ENCODE measurements at regions not wholly inside any gene's neighbourhood (a gene's known extent, or its start where the extent isn't known, plus 50 kb on each side); places are given as distances from the start of the nearest gene placed in this dataset.

DNA sequence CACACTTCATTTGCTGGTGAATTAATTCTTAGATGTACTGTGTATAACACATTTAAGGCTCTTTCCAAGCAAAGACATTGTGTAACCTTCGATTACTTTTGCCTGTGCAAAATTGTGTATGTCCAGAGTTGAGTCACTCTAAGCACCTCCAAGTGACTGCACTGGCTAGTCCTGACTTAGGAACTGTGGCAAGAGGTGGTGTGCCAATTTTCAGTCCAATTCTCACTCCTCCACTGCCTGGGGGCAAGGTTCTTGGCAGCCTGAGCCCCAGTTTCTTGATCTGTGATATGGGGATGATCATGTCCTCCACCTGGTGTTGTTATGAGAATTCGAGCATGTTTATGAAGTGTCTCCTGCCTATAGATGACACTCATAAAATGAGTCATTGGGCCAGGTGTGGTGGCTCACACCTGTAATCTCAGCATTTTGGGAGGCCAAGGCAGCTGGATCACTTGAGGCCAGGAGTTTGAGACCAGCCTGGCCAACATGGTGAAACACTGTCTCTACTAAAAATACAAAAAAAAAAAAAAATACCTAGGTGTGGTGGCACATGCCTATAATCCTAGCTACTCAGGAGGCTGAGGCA, 105.3 kb upstream of the CDYL start:
- TF ChIP-seq, protein P1, sequence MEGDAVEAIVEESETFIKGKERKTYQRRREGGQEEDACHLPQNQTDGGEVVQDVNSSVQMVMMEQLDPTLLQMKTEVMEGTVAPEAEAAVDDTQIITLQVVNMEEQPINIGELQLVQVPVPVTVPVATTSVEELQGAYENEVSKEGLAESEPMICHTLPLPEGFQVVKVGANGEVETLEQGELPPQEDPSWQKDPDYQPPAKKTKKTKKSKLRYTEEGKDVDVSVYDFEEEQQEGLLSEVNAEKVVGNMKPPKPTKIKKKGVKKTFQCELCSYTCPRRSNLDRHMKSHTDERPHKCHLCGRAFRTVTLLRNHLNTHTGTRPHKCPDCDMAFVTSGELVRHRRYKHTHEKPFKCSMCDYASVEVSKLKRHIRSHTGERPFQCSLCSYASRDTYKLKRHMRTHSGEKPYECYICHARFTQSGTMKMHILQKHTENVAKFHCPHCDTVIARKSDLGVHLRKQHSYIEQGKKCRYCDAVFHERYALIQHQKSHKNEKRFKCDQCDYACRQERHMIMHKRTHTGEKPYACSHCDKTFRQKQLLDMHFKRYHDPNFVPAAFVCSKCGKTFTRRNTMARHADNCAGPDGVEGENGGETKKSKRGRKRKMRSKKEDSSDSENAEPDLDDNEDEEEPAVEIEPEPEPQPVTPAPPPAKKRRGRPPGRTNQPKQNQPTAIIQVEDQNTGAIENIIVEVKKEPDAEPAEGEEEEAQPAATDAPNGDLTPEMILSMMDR (IDR thresholded peaks at IDR 0.05; ENCODE audit: borderline replicate concordance, control extremely low read depth, extremely low read depth, insufficient read depth, missing control alignments): no peak
- in situ Hi-C loops (cut with MboI; ENCODE audit: low sequenced_read_pairs, unreplicated experiment): no loop called here
- DNase-seq (ENCODE audit: low spot score): no peak

- TF ChIP-seq, protein P1 (IDR thresholded peaks at IDR 0.05; ENCODE audit: borderline replicate concordance, control extremely low read depth, extremely low read depth, insufficient read depth, missing control alignments): no peak
- in situ Hi-C loops (cut with MboI; ENCODE audit: low sequenced_read_pairs, unreplicated experiment): no loop called here
- no peak for DNase-seq (ENCODE audit: low spot score)
These were observed 105.9 kb upstream of the CDYL start for GRCh38 chr6:4670290-4670689.

GRCh38 chr6:4668271-4669179, 107.7 kb upstream of the CDYL start:
- no peak for DNase-seq (ENCODE audit: low spot score)
- TF ChIP-seq, protein P1 (IDR thresholded peaks at IDR 0.05; ENCODE audit: borderline replicate concordance, control extremely low read depth, extremely low read depth, insufficient read depth, missing control alignments): no peak
- in situ Hi-C loops (cut with MboI; ENCODE audit: low sequenced_read_pairs, unreplicated experiment): no loop called here

DNA sequence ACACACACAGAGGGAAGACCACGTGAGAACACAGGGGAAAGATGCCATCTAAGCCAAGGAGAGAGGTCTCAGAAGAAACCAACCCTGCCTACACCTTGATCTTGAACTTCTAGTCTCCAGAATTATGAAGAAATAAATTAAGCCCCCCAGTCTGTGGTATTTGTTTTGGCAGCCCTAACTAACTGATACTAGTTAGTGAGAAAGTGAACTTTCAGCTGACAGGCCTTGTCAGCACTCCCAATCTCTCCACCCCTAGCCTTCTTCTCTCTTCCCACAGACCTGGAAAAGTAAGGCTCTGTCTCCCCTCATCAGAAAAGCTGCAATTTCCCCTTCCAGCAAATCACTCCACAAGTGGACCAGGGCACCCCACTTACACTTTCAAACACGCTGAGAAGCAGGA, 108.6 kb upstream of the CDYL start:
- in situ Hi-C loops (cut with MboI; ENCODE audit: low sequenced_read_pairs, unreplicated experiment): no loop called here
- TF ChIP-seq, protein P1 (IDR thresholded peaks at IDR 0.05; ENCODE audit: borderline replicate concordance, control extremely low read depth, extremely low read depth, insufficient read depth, missing control alignments): no peak
- DNase-seq (ENCODE audit: low spot score): no peak

- in situ Hi-C loops (cut with MboI; ENCODE audit: low sequenced_read_pairs, unreplicated experiment): no loop called here
- TF ChIP-seq, protein P1 (IDR thresholded peaks at IDR 0.05; ENCODE audit: borderline replicate concordance, control extremely low read depth, extremely low read depth, insufficient read depth, missing control alignments): no peak
- DNase-seq (ENCODE audit: low spot score): no peak
These were observed 109.2 kb upstream of the CDYL start for GRCh38 chr6:4666886-4667513.

DNA sequence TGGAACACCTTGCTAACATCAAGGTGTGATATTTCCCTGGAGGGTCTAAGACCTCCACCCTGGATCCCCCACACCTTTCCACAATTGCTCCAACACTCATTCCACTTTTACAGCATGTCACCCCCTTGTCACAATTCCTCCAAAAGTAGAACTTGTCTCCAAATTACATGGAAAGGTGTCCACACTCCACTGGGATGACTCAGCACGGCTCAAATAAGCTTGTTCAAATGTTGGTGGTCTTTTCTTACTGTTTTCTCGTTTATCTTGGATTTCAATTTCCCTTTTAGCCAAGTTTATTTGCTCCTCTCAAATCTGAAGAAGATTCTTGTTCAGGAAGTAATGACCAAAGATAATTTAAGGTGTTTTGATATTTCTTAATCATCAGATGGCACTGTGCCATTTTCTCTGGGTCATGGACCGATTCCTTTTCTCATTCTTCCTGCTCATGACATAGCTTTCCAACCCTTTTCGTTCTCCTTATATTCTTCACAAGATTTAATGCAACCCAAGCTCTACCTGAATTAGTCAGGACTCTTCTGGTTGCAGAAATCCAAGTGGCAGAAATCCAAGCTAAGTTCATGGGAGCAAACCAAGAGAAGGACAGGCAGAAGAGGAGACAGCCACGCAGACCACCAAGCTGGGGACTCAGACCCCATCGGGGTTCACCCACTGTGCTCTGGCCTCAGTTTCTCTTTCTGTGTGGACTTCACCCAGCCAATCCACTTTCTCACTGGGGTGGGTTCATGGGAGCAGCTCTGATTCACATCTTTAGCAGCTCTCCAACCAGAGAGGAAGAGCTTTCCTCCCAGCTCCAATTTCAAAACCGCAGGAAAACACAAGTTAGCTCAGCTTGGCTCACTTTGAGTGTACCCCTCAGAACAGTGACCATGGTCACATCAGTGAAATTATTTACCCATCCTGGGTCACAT, 110.5 kb upstream of the CDYL start:
- in situ Hi-C loops (cut with MboI; ENCODE audit: low sequenced_read_pairs, unreplicated experiment): no loop called here
- TF ChIP-seq, protein P1 (IDR thresholded peaks at IDR 0.05; ENCODE audit: borderline replicate concordance, control extremely low read depth, extremely low read depth, insufficient read depth, missing control alignments): no peak
- DNase-seq (ENCODE audit: low spot score): no peak
